HG02981 (cell line): ENCODE measurements at regions not wholly inside any gene's neighbourhood (a gene's known extent, or its start where the extent isn't known, plus 50 kb on each side); places are given as distances from the start of the nearest gene placed in this dataset.
"Not testable (repeated sequence)": the region's sequence is repeated elsewhere in the genome, so short reads cannot be mapped to it uniquely, and the experiment has no call there.

Experiments
- ATAC-seq: cut with Tn5 transposase; IDR thresholded peaks from one replicate; pipeline ENCODE4 v1.9.1; 2021; ENCODE audit warnings: mild to moderate bottlenecking, moderate library complexity; ENCODE audit not compliant: unreplicated experiment

DNA sequence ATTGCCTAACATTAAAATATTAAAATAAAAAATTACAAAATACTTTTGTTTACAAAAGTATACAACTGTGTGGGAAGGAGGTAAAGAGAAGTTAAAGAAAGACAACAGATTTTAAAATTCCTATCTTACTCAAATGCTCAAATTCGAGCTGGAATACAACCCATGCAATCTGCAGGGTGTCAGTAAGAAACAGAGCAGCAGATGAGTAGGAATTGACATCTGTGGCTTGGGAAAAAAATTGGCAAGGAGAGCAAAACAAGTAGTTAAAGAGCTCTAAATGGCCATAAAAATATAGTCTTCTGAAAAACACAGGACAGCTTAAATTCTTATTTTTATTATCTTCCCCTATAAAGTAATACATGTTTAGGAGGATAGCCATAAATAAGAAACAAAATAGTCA is 1609.0 kb upstream of the AGA start:
- no peak for ATAC-seq

DNA sequence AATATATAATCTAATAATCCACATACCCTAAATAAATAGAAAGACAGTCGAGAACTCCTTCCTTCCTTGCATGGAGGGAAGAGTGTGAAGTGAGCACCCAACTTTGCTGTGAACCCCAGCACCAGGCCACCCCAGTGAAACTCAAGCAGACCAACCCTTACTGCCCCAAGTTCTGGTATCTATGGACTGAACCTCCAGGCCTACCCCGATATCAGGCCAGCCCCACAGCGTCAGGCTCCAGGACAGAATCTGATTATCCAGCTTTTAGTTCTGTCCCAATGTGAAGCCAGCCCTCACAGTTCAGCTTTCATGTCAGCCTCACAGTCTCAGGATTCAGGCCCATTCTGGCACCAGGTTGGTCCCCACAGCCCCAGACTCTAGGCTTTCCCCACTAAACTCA is 1617.2 kb upstream of the AGA start:
- no peak for ATAC-seq

DNA sequence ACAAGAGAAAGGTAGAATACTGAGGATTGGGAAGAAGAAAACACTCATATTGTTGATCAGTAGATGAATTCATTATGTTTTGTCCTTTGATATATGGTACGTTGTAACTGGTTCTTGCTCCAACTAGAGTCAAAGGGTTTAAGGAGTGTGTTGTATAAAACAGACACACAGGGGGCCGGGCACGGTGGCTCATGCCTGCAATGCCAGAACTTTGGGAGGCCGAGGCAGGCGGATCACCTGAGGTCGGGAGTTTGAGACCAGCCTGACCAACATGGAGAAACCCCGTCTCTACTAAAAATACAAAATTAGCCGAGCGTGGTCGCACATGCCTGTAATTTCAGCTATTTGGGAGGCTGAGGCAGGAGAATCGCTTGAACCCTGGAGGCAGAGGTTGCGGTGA is 1624.0 kb upstream of the AGA start:
- not testable (repeated sequence) for ATAC-seq

DNA sequence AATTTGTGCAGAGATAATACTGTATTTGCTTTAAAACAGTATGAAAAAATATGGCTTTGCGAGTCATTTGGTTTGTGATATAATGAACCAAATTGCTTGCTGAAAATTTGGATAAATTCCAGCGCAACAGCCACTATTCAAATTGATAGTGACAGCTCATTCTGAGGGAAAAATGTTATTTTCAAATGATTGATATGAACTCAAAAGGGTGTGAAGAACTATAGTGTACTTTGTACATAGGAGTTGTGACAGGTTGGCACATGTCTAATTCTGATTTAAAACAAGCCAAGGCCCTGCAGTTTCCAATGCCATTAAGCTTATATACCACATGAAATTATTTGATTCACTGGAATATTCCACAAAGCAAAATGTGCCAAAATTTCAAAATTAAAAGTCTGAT is 1628.9 kb upstream of the AGA start:
- ATAC-seq = no peak

DNA sequence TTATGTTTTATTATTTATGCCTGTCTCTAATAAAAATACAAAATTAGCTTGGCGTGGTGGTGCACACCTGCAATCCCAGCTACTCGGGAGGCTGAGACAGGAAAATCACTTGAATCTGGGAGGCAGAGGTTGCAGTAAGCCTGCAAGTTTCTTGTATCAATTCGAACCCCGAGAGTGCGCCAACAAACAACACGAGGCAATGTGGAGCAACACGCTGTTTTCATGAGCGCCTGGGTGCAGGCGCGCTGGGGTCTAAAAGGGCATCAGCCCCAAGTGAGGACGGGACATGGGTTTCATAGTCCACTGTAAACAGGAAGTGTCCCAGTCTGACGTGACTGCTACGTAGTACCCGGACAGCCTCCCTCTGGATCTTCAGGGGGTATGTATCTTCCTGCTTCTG is 1634.6 kb upstream of the AGA start:
- no peak for ATAC-seq

- no peak for ATAC-seq
Measured at GRCh38 chr4:179095585-179096221, 1653.5 kb upstream of the AGA start.

GRCh38 chr4:179097741-179098140 is 1655.5 kb upstream of the AGA start:
- ATAC-seq = no peak

DNA sequence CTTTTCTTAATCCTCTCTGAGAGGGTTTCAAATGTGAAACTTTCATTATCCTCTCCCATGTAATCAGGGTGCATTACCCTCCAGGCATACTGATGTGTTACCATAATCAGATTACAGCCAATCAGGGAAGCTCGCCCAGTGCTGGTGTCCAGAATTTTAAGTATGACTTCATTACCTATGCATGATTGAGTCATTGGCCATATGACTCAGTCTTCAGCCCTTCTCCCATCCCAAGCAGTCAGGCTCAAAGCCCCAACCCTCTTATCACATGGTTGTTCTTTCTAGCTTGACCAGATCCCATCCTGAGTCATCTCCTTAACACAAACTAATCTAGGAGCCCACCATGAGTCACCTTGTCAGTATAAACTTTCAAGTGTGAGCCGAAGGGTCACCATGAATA is 1668.1 kb upstream of the AGA start:
- ATAC-seq = no peak

GRCh38 chr4:179110816-179111215 is 1668.6 kb upstream of the AGA start:
- no peak for ATAC-seq

DNA sequence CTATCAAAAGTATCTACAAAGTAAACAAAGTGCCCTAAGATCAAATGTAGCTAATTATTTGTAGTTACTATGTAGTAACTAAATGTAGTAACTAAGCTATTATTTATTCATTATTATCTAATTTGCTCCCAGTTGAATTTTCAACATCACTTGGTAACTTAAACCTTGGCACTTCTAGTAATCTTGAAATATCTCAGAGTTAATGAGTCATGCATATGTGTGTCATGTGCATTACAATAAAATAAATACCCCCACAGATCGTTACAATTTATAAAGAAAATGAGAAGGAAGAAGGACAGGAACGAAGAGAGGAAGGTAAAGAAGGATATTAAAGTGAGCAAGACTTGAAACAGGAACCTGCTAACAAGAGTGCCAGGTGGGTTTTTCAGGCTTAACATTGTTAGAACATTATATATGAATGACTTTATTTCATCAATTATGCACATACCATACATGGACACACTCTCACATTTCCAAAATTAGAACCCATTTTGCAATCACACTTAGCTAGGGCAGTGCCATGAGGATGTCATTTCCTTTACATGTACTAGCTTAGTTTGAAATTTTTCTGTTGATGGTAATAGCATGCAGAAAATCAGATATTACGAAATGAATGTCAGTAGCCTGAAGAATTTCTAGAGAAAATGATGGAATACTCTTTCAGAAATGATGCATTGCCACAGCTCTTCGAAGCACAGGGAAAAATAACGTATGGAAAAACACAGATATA is 1670.4 kb upstream of the AGA start:
- no peak for ATAC-seq

DNA sequence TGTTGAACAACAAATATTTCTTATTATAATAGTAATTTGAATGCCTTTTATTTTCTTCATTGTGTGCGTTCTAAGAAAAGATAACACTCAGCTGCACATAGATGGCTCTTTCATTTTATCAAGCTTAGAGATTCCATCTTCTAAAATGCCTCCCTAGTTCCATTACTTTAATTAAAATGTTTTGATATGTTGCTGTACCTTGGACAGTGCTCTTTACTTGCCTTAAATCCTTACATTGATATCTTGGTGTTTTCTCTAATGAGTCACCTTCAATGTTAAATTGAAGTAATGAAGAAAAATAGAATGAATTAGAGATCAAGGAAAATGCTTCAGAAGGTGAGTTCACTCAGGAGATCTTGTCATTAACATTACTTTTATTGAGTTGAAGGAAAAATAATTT is 1672.4 kb upstream of the AGA start:
- no peak for ATAC-seq

GRCh38 chr4:179116011-179116410 is 1673.8 kb upstream of the AGA start:
- no peak for ATAC-seq

GRCh38 chr4:179116581-179116980 is 1674.3 kb upstream of the AGA start:
- ATAC-seq = no peak

- ATAC-seq = no peak
Measured at GRCh38 chr4:179123084-179123483, 1680.8 kb upstream of the AGA start.

DNA sequence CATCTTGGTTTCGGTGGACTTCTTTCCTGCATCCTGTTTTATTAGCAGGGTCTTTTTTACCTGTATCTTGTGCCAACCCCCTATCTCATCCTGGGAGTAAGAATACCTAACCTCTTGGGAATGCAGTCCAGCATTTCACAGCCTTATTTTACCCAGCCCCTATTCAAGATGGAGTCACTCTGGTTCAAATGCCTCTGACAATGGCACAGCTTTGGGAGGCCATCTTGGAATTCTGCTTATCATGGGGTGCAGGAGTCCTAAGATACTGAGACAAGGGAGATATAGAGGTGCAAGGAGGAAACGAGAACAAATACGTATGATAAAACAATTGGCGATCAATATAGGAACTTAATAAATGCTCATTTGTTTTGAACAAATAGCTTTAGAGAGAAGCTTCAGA is 1682.2 kb upstream of the AGA start:
- no peak for ATAC-seq

- ATAC-seq = no peak
Measured at GRCh38 chr4:179124957-179125356, 1682.7 kb upstream of the AGA start.

GRCh38 chr4:179125870-179126269 is 1683.6 kb upstream of the AGA start:
- ATAC-seq = no peak

DNA sequence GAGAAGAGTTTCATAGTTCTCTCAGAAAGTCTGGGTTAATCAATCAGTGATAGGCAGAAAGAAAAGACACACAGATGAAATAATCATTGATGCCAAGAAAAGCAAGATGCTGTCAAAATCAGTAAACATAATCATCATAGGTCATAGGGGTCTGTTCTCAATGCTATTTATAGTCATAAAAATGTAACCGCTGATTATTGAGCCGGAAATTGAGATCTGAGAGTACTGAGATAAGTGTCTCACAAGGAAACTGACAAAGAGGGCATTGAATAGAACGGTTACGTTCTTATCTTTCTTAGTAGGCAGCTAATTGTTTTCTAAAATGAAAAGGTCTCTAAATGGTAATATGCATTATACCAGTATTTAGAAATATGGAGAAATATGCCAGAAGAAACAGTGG is 1686.1 kb upstream of the AGA start:
- no peak for ATAC-seq

- no peak for ATAC-seq
Measured at GRCh38 chr4:179130122-179130714, 1688.0 kb upstream of the AGA start.

- no peak for ATAC-seq
Measured at GRCh38 chr4:179145746-179146525, 1703.7 kb upstream of the AGA start.

DNA sequence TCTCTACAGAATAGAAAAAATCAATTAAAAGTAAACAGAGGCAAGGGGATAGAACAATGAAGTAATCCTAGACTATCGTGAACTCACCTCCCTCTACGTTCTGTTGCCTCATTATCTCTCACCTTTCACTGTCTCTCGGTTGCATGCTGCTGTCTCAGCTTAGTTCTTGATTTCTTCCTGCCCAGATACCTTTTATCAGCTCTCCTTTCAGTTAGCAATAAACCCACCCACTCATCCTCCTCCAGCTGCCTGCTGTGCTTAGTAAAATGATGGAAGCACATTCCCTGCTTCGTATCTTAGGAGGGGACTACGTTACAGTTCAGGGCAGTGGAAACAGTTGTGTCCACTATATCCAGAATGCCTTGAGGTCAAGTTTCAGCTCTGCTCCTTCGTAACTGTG is 1709.5 kb upstream of the AGA start:
- no peak for ATAC-seq

DNA sequence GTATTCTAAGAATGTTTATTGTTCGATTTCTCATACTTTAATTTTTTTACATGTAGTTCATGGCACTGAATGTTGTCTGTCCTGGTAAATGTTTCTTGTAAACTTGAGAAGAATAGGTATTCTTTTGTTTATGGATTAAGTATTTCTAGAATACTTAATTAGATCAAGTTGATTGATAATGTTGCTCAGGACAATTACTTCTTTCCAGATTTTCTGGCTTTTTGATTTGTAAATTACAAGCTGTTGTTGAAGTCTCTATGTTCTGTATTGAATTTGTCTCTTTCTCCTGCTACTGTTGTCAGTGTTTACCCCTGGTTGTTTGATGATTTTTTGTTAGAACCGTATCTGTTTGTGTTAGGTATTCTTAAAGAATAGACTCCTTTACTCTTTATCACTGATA is 1720.9 kb upstream of the AGA start:
- no peak for ATAC-seq
